Chondrocyte (in vitro differentiated cells): ENCODE measurements at regions not wholly inside any gene's neighbourhood (a gene's known extent, or its start where the extent isn't known, plus 50 kb on each side); places are given as distances from the start of the nearest gene placed in this dataset.

Experiments
- DNase-seq: peaks from one replicate; pipeline ENCODE4 v3.0.0; 2021; ENCODE audit warnings: mixed read lengths, low spot score
- H3K27ac Mint-ChIP-seq: one replicate; pipeline ENCODE4 v1.8.0; 2021; ENCODE audit warnings: mild to moderate bottlenecking, moderate library complexity, mixed read lengths; ENCODE audit not compliant: unreplicated experiment
- H3K27me3 Mint-ChIP-seq: 2 replicates; pipeline ENCODE4 v1.8.0; 2021; ENCODE audit warnings: low read depth, mixed read lengths
- H3K36me3 Mint-ChIP-seq: 2 replicates; pipeline ENCODE4 v1.8.0; 2021; ENCODE audit warnings: low read depth, mixed read lengths
- H3K4me1 Mint-ChIP-seq: 2 replicates; pipeline ENCODE4 v1.8.0; 2021; ENCODE audit warnings: low read depth, mild to moderate bottlenecking, mixed read lengths
- H3K4me3 Mint-ChIP-seq: one replicate; pipeline ENCODE4 v1.8.0; 2021; ENCODE audit warnings: mild to moderate bottlenecking, moderate library complexity, mixed read lengths; ENCODE audit not compliant: unreplicated experiment
- H3K9me3 Mint-ChIP-seq: 2 replicates; pipeline ENCODE4 v1.8.0; 2021; ENCODE audit warnings: low read depth, mixed read lengths
- TF ChIP-seq, protein P1 (sequence below): fragments of 200-600 bp; sonication (generic); IDR thresholded peaks from 2 replicates; pipeline ENCODE4 v1.5.0; 2021; ENCODE audit warnings: antibody characterized with exemption, mild to moderate bottlenecking, moderate library complexity

DNA sequence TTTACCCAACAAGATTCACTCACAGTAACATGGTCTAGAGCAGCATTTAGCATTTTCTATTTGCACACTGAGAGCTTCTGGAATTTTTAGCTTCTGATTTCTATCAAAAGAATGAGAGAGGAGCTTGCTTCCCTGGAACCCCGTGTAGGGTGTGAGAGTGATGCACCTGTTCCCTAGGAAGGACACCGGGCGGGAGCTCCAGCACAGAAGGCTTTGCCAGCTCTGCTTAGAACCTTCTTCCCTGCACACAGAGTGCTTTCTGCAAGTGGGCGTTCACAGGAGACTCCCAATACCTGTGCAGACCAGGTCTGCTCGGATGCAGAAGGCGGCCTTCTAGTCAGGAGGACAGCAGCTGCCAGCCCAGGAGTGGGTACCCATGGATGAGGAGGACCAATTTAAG is 217.3 kb downstream of the TBXT start:
- Mint-ChIP-seq H3K4me3 (no peak overlapping the region), H3K36me3 (no peaks in the 10 kb centered on the region), H3K4me1 (peaks cover 6% of the 10 kb centered on the region), H3K27ac (no peak overlapping the region), H3K9me3 (no peaks in the 10 kb centered on the region), H3K27me3 (peaks cover 4% of the 10 kb centered on the region)
- DNase-seq: no peak
- TF ChIP-seq, protein P1, sequence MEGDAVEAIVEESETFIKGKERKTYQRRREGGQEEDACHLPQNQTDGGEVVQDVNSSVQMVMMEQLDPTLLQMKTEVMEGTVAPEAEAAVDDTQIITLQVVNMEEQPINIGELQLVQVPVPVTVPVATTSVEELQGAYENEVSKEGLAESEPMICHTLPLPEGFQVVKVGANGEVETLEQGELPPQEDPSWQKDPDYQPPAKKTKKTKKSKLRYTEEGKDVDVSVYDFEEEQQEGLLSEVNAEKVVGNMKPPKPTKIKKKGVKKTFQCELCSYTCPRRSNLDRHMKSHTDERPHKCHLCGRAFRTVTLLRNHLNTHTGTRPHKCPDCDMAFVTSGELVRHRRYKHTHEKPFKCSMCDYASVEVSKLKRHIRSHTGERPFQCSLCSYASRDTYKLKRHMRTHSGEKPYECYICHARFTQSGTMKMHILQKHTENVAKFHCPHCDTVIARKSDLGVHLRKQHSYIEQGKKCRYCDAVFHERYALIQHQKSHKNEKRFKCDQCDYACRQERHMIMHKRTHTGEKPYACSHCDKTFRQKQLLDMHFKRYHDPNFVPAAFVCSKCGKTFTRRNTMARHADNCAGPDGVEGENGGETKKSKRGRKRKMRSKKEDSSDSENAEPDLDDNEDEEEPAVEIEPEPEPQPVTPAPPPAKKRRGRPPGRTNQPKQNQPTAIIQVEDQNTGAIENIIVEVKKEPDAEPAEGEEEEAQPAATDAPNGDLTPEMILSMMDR: no peak

DNA sequence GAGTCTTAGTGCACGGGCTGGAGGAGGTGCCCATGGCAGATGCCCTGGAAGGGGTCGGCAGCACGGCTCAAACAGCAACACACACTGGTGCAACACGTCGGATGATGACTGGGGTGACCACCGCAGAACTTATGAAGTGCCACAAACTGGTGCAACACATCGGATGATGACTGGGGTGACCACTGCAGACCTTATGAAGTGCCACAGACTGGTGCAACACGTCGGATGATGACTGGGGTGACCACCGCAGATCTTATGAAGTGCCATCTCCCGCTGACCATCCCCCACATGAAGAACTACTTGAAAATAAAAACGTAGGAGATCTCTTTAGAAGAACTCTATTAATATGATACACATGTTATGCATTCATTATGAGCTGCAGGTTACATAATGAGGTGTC is 218.3 kb downstream of the TBXT start:
- Mint-ChIP-seq H3K36me3 (no peaks in the 10 kb centered on the region), H3K4me3 (no peak overlapping the region), H3K9me3 (no peaks in the 10 kb centered on the region), H3K4me1 (peaks cover 6% of the 10 kb centered on the region), H3K27ac (no peak overlapping the region), H3K27me3 (peaks cover 4% of the 10 kb centered on the region)
- TF ChIP-seq, protein P1: no peak
- DNase-seq: no peak

DNA sequence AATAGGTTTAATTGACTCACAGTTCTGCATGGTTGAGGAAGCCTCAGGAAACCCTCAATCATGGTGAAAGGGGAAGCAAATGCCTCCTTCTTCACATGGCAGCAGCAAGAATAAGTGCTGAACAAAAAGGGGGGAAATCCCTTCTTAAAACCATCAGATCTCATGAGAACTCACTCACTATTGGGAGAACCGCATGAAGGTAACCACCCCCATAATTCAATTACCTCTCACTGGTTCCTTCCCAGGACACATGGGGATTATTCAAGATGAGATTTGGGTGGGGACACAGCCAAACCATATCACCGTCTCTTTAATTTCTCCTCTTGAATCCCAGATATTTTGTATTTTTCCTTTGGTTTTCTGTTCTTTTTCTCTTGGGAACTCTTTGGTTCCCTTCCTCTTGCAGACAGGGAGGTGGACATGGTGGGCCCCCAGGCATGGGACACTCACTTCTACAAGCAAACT is 223.6 kb downstream of the TBXT start:
- DNase-seq: no peak
- TF ChIP-seq, protein P1: no peak
- no peaks in the 10 kb centered on the region for H3K4me1 Mint-ChIP-seq

DNA sequence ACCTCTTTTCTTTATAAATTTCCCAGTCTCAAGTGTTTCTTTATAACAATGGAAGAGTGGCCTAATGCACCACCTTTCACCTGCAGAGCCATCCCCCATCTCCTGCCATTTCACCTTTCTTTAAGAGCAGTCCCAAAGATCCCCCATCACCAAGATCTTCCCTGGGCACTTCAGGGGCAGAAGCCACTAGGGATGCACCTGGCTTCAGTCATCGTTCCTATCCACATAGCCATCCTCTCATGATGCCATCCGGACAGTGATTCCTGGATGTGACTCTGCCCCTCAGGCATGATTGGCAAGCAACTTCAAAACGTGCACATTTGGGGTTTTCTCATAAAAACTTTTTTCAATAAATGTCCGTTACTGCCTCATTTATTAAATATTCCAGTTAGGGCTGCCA is 225.9 kb downstream of the TBXT start:
- Mint-ChIP-seq H3K4me1 (peaks cover 14% of the 10 kb centered on the region), H3K27ac (no peak overlapping the region), H3K9me3 (peaks cover 4% of the 10 kb centered on the region), H3K4me3 (no peak overlapping the region), H3K36me3 (no peaks in the 10 kb centered on the region), H3K27me3 (no peaks in the 10 kb centered on the region)
- DNase-seq: no peak
- TF ChIP-seq, protein P1: no peak

More for the DNA sequence above, 223.6 kb downstream of the TBXT start:
- Mint-ChIP-seq H3K36me3 (no peaks in the 10 kb centered on the region), H3K9me3 (peaks cover 4% of the 10 kb centered on the region), H3K27ac (no peak overlapping the region), H3K27me3 (peaks cover 3% of the 10 kb centered on the region), H3K4me3 (no peak overlapping the region)

DNA sequence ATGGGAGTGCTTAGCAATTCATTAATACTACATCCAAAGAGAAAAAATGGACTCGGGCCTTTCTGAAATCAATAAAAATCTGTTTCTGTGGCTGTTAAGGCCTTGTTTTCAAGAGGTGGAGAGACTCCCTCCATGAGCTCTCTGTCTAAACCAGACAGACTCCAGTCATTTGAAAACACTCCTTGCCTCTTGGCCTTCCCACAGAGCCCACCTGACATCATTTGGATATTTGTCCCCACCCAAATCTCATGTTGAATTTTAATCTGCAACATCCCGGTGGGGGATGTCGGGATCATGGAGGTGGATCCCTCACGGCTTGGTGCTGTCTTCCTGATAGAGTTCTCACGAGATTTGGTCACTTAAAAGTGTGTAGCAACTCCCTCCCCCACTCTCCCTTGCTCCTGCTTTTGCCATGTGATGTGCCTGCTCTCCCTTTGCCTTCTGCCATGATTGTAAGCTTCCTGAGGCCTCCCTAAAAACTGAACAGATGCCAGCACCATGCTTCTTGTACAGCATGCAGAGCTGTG is 226.3 kb downstream of the TBXT start:
- peaks cover 19% of the 10 kb centered on the region for H3K4me1 Mint-ChIP-seq
- H3K9me3 Mint-ChIP-seq: peaks cover 4% of the 10 kb centered on the region
- DNase-seq: no peak
- H3K4me3 Mint-ChIP-seq: no peak overlapping the region
- no peak overlapping the region for H3K27ac Mint-ChIP-seq
- TF ChIP-seq, protein P1: no peak
- no peaks in the 10 kb centered on the region for H3K36me3 Mint-ChIP-seq
- no peaks in the 10 kb centered on the region for H3K27me3 Mint-ChIP-seq
